Suprapubic skin (tissue), 4 donors: ENCODE measurements at regions not wholly inside any gene's neighbourhood (a gene's known extent, or its start where the extent isn't known, plus 50 kb on each side); places are given as distances from the start of the nearest gene placed in this dataset.

Experiments
- EP300 ChIP-seq: sonication (generic); formaldehyde crosslinking; IDR thresholded peaks from one replicate; pipeline ENCODE4 v1.6.1; 2017; ENCODE audit warnings: antibody characterized with exemption
- POLR2A ChIP-seq, 2 donors: fragments of 450-650 bp; IDR thresholded peaks; one replicate each; pipeline ENCODE4 v1.6.1; 2017; ENCODE audit warnings: antibody characterized with exemption in 2 of 2, mild to moderate bottlenecking in 2 of 2, moderate library complexity in 2 of 2
- POLR2AphosphoS5 ChIP-seq, 3 donors: sonication (generic); formaldehyde crosslinking; IDR thresholded peaks; one replicate each; pipeline ENCODE4 v1.6.1; 2017; ENCODE audit warnings: antibody characterized with exemption in 3 of 3
- TF ChIP-seq, protein P1 (sequence below), 2 donors: fragments of 200-600 bp in 1 of 2; fragments of 450-650 bp in 1 of 2; sonication (generic) in 1 of 2; IDR thresholded peaks; one replicate each; pipeline ENCODE4 v1.5.1; 2016 to 2019; ENCODE audit warnings: antibody characterized with exemption in 2 of 2, mild to moderate bottlenecking in 1 of 2, moderate library complexity in 1 of 2

DNA sequence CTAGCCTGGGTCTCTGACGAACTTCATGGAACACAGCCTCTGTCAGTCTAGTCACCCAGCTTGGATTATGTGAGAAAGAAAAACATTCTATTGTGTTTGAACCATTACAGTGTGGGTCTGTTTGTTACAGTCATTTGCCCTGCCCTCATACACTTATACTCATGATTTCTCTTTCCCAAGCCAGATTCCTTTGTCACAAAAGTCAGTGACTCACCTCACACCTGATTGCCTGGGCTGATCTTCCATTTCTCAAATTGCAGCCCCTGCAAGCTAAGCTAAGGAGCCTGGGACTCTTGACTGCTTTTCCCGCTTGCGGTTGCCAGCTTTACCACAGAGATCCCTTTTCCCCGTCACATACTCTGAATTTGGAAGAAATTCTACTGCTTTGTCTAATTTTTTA lies 395.9 kb downstream of the SAMD5 start:
- TF ChIP-seq, protein P1, sequence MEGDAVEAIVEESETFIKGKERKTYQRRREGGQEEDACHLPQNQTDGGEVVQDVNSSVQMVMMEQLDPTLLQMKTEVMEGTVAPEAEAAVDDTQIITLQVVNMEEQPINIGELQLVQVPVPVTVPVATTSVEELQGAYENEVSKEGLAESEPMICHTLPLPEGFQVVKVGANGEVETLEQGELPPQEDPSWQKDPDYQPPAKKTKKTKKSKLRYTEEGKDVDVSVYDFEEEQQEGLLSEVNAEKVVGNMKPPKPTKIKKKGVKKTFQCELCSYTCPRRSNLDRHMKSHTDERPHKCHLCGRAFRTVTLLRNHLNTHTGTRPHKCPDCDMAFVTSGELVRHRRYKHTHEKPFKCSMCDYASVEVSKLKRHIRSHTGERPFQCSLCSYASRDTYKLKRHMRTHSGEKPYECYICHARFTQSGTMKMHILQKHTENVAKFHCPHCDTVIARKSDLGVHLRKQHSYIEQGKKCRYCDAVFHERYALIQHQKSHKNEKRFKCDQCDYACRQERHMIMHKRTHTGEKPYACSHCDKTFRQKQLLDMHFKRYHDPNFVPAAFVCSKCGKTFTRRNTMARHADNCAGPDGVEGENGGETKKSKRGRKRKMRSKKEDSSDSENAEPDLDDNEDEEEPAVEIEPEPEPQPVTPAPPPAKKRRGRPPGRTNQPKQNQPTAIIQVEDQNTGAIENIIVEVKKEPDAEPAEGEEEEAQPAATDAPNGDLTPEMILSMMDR (IDR thresholded peaks at IDR 0.05), result no peak
- no peak for TF ChIP-seq POLR2A (IDR thresholded peaks at IDR 0.05)
- TF ChIP-seq POLR2AphosphoS5 (IDR thresholded peaks at IDR 0.05), result no peak
- TF ChIP-seq EP300, result no peak
